ENCODE measurements at regions not wholly inside any gene's neighbourhood (a gene's known extent, or its start where the extent isn't known, plus 50 kb on each side); places are given as distances from the start of the nearest gene placed in this dataset.

GRCh38 chr7:85714951-85715350 is 528.1 kb upstream of the SEMA3D start:
- TF ChIP-seq CTCF (IDR thresholded peaks at IDR 0.05) = no peak
- TF ChIP-seq POLR2AphosphoS5 (IDR thresholded peaks at IDR 0.05) = no peak
- no peak for TF ChIP-seq EP300 (IDR thresholded peaks at IDR 0.05)
